Astrocyte (in vitro differentiated cells and primary cell): ENCODE measurements at regions not wholly inside any gene's neighbourhood (a gene's known extent, or its start where the extent isn't known, plus 50 kb on each side); places are given as distances from the start of the nearest gene placed in this dataset.

Source experiments
- DNase-seq: peaks from one replicate; pipeline ENCODE4 v3.0.0-alpha.2; 2010; ENCODE audit warnings: low read depth
- FAIRE-seq: peaks from 2 replicates; lab custom pipeline; 2011; peaks lifted over from hg19 to GRCh38; lab: Jason Lieb, UNC
- H2AFZ ChIP-seq: 2 replicates; pipeline ENCODE4 v1.6.0; 2012; ENCODE audit warnings: low read depth, low read length, inconsistent platforms
- H3K27ac ChIP-seq: 2 replicates; pipeline ENCODE4 v1.5.1; 2011; ENCODE audit warnings: low read depth, low read length, inconsistent platforms
- H3K27me3 ChIP-seq: 2 replicates; pipeline ENCODE4 v1.6.0; 2011; ENCODE audit warnings: low read length, inconsistent platforms; ENCODE audit not compliant: insufficient read depth
- H3K36me3 ChIP-seq: 2 replicates; pipeline ENCODE4 v1.5.1; 2011; ENCODE audit warnings: low read length, inconsistent platforms; ENCODE audit not compliant: insufficient read depth
- H3K4me1 ChIP-seq: 2 replicates; pipeline ENCODE4 v1.5.1; 2011; ENCODE audit warnings: low read length, inconsistent platforms; ENCODE audit not compliant: insufficient read depth
- H3K4me2 ChIP-seq: 2 replicates; pipeline ENCODE4 v1.6.0; 2012; ENCODE audit warnings: low read length, inconsistent platforms
- H3K4me3 ChIP-seq: 2 replicates; pipeline ENCODE4 v1.5.1; 2011; ENCODE audit warnings: low read depth, mild to moderate bottlenecking, low read length, inconsistent platforms; ENCODE audit not compliant: insufficient read depth
- H3K79me2 ChIP-seq: 2 replicates; pipeline ENCODE4 v1.6.0; 2012; ENCODE audit warnings: mild to moderate bottlenecking, low read length, inconsistent platforms; ENCODE audit not compliant: insufficient read depth
- H3K9ac ChIP-seq: 2 replicates; pipeline ENCODE4 v1.6.0; 2012; ENCODE audit warnings: mild to moderate bottlenecking, low read length, inconsistent platforms
- H3K9me3 ChIP-seq: 2 replicates; pipeline ENCODE4 v1.5.1; 2012; ENCODE audit warnings: low read depth, mild to moderate bottlenecking, low read length, inconsistent platforms; ENCODE audit not compliant: insufficient read depth
- H4K20me1 ChIP-seq: 2 replicates; pipeline ENCODE4 v1.6.0; 2012; ENCODE audit warnings: low read length, inconsistent platforms; ENCODE audit not compliant: insufficient read depth
- H3K27ac Mint-ChIP-seq: one replicate; pipeline ENCODE4 v1.8.0; 2021; ENCODE audit warnings: mild to moderate bottlenecking, mixed read lengths; ENCODE audit not compliant: unreplicated experiment
- H3K27me3 Mint-ChIP-seq: one replicate; pipeline ENCODE4 v1.8.0; 2021; ENCODE audit warnings: low read depth, mixed read lengths; ENCODE audit not compliant: unreplicated experiment
- H3K36me3 Mint-ChIP-seq: one replicate; pipeline ENCODE4 v1.8.0; 2021; ENCODE audit warnings: low read depth, mixed read lengths; ENCODE audit not compliant: unreplicated experiment
- H3K4me1 Mint-ChIP-seq: one replicate; pipeline ENCODE4 v1.8.0; 2021; ENCODE audit warnings: low read depth, mixed read lengths; ENCODE audit not compliant: unreplicated experiment
- H3K4me3 Mint-ChIP-seq: one replicate; pipeline ENCODE4 v1.8.0; 2021; ENCODE audit warnings: mild to moderate bottlenecking, moderate library complexity, mixed read lengths; ENCODE audit not compliant: unreplicated experiment
- H3K9me3 Mint-ChIP-seq: one replicate; pipeline ENCODE4 v1.8.0; 2021; ENCODE audit warnings: mild to moderate bottlenecking, mixed read lengths; ENCODE audit not compliant: unreplicated experiment
- EZH2 ChIP-seq: IDR thresholded peaks from 2 replicates; pipeline ENCODE4 v1.6.1; 2012; ENCODE audit warnings: mild to moderate bottlenecking, low read length, inconsistent platforms; ENCODE audit not compliant: insufficient read depth
- TF ChIP-seq, protein P1 (sequence below): IDR thresholded peaks from 2 replicates; pipeline ENCODE4 v1.5.1; 2011; ENCODE audit warnings: low read depth, mild to moderate bottlenecking, inconsistent platforms, low read length, moderate library complexity; ENCODE audit not compliant: insufficient read depth

DNA sequence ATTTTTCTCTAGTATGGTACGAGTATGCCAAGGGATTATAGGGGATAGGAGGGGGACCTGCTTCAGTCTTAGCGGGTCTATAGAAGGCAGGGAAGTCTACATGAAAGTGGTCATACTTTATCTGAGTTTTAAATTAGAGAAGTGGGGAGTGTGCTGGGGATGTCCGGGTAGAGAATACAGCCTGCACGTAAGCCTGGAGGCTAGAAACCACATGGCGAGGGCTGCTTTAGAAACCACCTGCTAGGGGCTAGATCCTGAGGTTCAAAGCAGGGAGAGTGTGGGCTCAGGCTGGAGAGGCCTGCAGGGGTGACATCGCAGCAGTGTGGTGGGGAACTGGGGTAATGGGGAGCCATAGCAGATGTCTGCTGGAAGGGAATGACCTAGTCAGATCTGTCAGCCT lies 85.2 kb downstream of the VEGFA start:
- no peaks in the 10 kb centered on the region for H3K36me3 Mint-ChIP-seq
- Histone ChIP-seq H3K27me3 (no peaks in the 10 kb centered on the region), H3K4me1 (peaks cover 17% of the 10 kb centered on the region), H3K36me3 (no peaks in the 10 kb centered on the region), H4K20me1 (no peaks in the 10 kb centered on the region), H2AFZ (no peak overlapping the region), H3K4me3 (no peak overlapping the region), H3K79me2 (no peaks in the 10 kb centered on the region), H3K9ac (no peak overlapping the region), H3K27ac (no peak overlapping the region), H3K4me2 (no peak overlapping the region), H3K9me3 (no peaks in the 10 kb centered on the region)
- H3K4me3 Mint-ChIP-seq, result no peak overlapping the region
- peaks cover 1% of the 10 kb centered on the region for H3K9me3 Mint-ChIP-seq
- no peak for DNase-seq
- peaks cover 19% of the 10 kb centered on the region for H3K27me3 Mint-ChIP-seq
- no peak for FAIRE-seq
- no peak for TF ChIP-seq EZH2
- TF ChIP-seq, protein P1, sequence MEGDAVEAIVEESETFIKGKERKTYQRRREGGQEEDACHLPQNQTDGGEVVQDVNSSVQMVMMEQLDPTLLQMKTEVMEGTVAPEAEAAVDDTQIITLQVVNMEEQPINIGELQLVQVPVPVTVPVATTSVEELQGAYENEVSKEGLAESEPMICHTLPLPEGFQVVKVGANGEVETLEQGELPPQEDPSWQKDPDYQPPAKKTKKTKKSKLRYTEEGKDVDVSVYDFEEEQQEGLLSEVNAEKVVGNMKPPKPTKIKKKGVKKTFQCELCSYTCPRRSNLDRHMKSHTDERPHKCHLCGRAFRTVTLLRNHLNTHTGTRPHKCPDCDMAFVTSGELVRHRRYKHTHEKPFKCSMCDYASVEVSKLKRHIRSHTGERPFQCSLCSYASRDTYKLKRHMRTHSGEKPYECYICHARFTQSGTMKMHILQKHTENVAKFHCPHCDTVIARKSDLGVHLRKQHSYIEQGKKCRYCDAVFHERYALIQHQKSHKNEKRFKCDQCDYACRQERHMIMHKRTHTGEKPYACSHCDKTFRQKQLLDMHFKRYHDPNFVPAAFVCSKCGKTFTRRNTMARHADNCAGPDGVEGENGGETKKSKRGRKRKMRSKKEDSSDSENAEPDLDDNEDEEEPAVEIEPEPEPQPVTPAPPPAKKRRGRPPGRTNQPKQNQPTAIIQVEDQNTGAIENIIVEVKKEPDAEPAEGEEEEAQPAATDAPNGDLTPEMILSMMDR, result no peak
- H3K27ac Mint-ChIP-seq, result no peak overlapping the region
- H3K4me1 Mint-ChIP-seq, result peaks cover 30% of the 10 kb centered on the region

DNA sequence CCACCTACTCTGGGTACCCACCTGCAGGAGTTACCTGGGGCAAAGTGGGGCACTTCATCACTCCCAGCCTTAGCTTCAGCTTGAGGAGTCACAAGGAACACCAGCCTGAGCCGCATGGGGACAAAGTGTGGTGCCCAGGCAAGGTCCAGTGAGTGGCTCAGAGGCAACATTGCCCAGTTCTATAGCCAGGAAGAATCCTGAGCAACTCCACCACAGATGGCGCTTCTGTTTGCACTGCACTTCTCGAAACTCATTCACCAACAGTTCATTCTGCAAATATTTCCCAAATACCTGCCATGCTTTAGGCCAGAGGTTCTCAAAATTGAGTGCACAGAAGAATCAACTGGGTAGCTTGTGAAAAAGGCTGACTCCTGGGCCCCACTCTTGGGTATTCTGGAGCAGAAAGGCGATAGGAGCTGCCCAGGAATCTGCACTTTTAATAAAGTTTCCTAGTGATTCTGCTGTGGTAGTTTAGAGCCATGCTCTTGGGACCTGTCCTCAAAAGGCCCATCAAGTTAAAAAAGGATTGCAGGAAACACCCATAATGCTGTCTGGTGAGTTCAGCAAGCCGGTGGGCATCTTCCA lies 83.1 kb downstream of the VEGFA start:
- H3K27ac Mint-ChIP-seq, result no peak overlapping the region
- DNase-seq (no peak), FAIRE-seq (no peak)
- H3K27me3 Mint-ChIP-seq, result peaks cover 6% of the 10 kb centered on the region
- H3K36me3 Mint-ChIP-seq, result no peaks in the 10 kb centered on the region
- Histone ChIP-seq H3K79me2 (no peaks in the 10 kb centered on the region), H3K9ac (no peak overlapping the region), H3K27ac (no peak overlapping the region), H3K4me2 (no peak overlapping the region), H2AFZ (no peak overlapping the region), H3K27me3 (peaks cover 5% of the 10 kb centered on the region), H4K20me1 (no peaks in the 10 kb centered on the region), H3K4me1 (peaks cover 22% of the 10 kb centered on the region), H3K4me3 (no peak overlapping the region), H3K9me3 (no peaks in the 10 kb centered on the region), H3K36me3 (no peaks in the 10 kb centered on the region)
- peaks cover 46% of the 10 kb centered on the region for H3K4me1 Mint-ChIP-seq
- no peak for TF ChIP-seq EZH2
- TF ChIP-seq, protein P1, result no peak
- H3K9me3 Mint-ChIP-seq, result peaks cover 5% of the 10 kb centered on the region
- H3K4me3 Mint-ChIP-seq, result no peak overlapping the region

DNA sequence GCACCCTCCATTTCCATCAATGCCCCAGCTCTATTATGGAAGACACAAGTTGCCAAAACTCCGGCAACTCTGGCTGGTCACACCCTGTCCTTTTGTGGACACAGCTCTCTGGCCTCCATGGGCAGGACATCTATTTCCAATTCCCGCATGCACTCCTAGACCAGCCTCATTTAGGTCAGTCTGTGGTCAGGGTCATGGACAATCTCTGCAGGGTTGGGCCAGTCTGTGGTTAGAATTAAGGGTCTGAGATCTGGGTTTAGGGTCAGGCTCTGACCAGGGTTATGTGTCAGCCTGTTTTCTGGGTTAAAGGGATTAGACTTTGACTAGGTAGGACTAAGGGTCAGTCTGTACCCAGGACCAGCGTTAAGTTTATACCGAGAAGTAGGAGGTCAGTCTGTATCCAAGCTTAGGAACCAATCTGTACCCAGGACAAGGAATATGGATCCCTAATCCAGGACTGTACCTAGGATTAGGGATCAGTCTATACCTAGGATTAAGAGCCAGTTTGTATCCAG lies 82.4 kb downstream of the VEGFA start:
- Mint-ChIP-seq H3K27me3 (peaks cover 6% of the 10 kb centered on the region), H3K36me3 (no peaks in the 10 kb centered on the region), H3K4me1 (peaks cover 53% of the 10 kb centered on the region), H3K9me3 (peaks cover 5% of the 10 kb centered on the region), H3K27ac (no peak overlapping the region), H3K4me3 (no peak overlapping the region)
- Histone ChIP-seq H2AFZ (no peak overlapping the region), H3K9ac (no peak overlapping the region), H4K20me1 (no peaks in the 10 kb centered on the region), H3K4me1 (peaks cover 22% of the 10 kb centered on the region), H3K4me3 (no peak overlapping the region), H3K9me3 (no peaks in the 10 kb centered on the region), H3K27ac (no peak overlapping the region), H3K4me2 (no peak overlapping the region), H3K27me3 (peaks cover 6% of the 10 kb centered on the region), H3K36me3 (no peaks in the 10 kb centered on the region), H3K79me2 (no peaks in the 10 kb centered on the region)
- TF ChIP-seq, protein P1, result no peak
- no peak for TF ChIP-seq EZH2
- FAIRE-seq, result no peak
- DNase-seq, result no peak
